ENCODE measurements at regions not wholly inside any gene's neighbourhood (a gene's known extent, or its start where the extent isn't known, plus 50 kb on each side); places are given as distances from the start of the nearest gene placed in this dataset.

DNA sequence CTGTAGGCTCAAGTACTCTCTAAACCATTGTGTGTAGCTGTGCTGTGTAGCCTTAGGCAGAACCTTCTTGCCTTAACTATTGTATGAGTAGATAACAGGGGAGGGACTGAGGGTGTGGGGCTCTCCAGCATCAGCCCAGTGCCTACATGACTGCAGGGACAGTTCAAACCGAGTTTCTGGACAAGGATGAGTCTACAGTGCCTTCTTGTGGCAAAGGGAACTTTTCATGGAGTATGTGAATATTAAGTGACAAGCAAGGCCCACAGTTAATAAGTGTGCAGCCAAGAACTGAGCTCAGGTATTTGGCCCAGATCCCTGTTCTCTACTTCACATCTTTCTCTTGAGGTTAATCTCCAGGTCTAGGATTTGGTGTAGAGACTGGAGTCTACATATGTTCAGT lies 424.4 kb upstream of the LARGE1 start:
- Mint-ChIP-seq H3K4me3 (no peak overlapping the region), H3K4me1 (peaks cover 2% of the 10 kb centered on the region), H3K9me3 (no peaks in the 10 kb centered on the region), H3K27ac (no peak overlapping the region), H3K36me3 (no peaks in the 10 kb centered on the region), H3K27me3 (ENCODE audit: insufficient read depth, low read depth) (no peaks in the 10 kb centered on the region)
- no peak overlapping the region for H3K4me3 ChIP-seq
- no peaks in the 10 kb centered on the region for H4K20me1 ChIP-seq (ENCODE audit: low read depth)
- peaks cover 14% of the 10 kb centered on the region for H3K4me1 ChIP-seq
- no peak overlapping the region for H3K4me2 ChIP-seq
- H3K27ac ChIP-seq: no peak overlapping the region
- H3F3A ChIP-seq (ENCODE audit: low read depth): peaks cover 12% of the 10 kb centered on the region
- no peaks in the 10 kb centered on the region for H3K9me3 ChIP-seq (ENCODE audit: low read depth)
- H3K36me3 ChIP-seq: no peaks in the 10 kb centered on the region
- H3K9ac ChIP-seq: no peak overlapping the region
- TF ChIP-seq, protein P1, sequence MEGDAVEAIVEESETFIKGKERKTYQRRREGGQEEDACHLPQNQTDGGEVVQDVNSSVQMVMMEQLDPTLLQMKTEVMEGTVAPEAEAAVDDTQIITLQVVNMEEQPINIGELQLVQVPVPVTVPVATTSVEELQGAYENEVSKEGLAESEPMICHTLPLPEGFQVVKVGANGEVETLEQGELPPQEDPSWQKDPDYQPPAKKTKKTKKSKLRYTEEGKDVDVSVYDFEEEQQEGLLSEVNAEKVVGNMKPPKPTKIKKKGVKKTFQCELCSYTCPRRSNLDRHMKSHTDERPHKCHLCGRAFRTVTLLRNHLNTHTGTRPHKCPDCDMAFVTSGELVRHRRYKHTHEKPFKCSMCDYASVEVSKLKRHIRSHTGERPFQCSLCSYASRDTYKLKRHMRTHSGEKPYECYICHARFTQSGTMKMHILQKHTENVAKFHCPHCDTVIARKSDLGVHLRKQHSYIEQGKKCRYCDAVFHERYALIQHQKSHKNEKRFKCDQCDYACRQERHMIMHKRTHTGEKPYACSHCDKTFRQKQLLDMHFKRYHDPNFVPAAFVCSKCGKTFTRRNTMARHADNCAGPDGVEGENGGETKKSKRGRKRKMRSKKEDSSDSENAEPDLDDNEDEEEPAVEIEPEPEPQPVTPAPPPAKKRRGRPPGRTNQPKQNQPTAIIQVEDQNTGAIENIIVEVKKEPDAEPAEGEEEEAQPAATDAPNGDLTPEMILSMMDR (IDR thresholded peaks at IDR 0.05): peak; percentile 21
- no peak for TF ChIP-seq EZH2 (IDR thresholded peaks at IDR 0.05)
- no peaks in the 10 kb centered on the region for H3K27me3 ChIP-seq
- no peaks in the 10 kb centered on the region for H3K79me2 ChIP-seq (ENCODE audit: low read depth)
- H2AFZ ChIP-seq (replicated peaks): no peak overlapping the region
- DNase-seq (ENCODE audit: low spot score): peak; percentile 13

GRCh38 chr22:34354071-34354817 lies 434.0 kb upstream of the LARGE1 start:
- H3K27ac Mint-ChIP-seq: no peak overlapping the region
- no peak overlapping the region for H3K4me3 ChIP-seq
- TF ChIP-seq EZH2 (IDR thresholded peaks at IDR 0.05): no peak
- TF ChIP-seq, protein P1 (IDR thresholded peaks at IDR 0.05): no peak
- TF ChIP-seq EZH2phosphoT487 (IDR thresholded peaks at IDR 0.05): no peak
- H3K4me1 ChIP-seq: no peaks in the 10 kb centered on the region
- no peaks in the 10 kb centered on the region for H3K4me1 Mint-ChIP-seq
- no peak overlapping the region for H3K27ac ChIP-seq
- no peak overlapping the region for H3K9ac ChIP-seq
- H3K4me3 Mint-ChIP-seq: no peak overlapping the region
- peaks cover 2% of the 10 kb centered on the region for H3K27me3 Mint-ChIP-seq (ENCODE audit: insufficient read depth, low read depth)
- no peaks in the 10 kb centered on the region for H3K27me3 ChIP-seq
- DNase-seq (ENCODE audit: low spot score): no peak
- H3K36me3 Mint-ChIP-seq: no peaks in the 10 kb centered on the region
- no peaks in the 10 kb centered on the region for H4K20me1 ChIP-seq (ENCODE audit: low read depth)
- H3F3A ChIP-seq (ENCODE audit: low read depth): no peaks in the 10 kb centered on the region
- H2AFZ ChIP-seq (replicated peaks): no peak overlapping the region
- H3K9me3 ChIP-seq (ENCODE audit: low read depth): no peaks in the 10 kb centered on the region
- no peaks in the 10 kb centered on the region for H3K36me3 ChIP-seq
- no peaks in the 10 kb centered on the region for H3K79me2 ChIP-seq (ENCODE audit: low read depth)
- no peak overlapping the region for H3K4me2 ChIP-seq
- H3K9me3 Mint-ChIP-seq: no peaks in the 10 kb centered on the region

GRCh38 chr22:34356481-34356880 lies 436.2 kb upstream of the LARGE1 start:
- no peaks in the 10 kb centered on the region for H3K4me1 Mint-ChIP-seq
- no peak overlapping the region for H3K4me3 Mint-ChIP-seq
- Histone ChIP-seq H3K9me3 (ENCODE audit: low read depth) (no peaks in the 10 kb centered on the region), H3F3A (ENCODE audit: low read depth) (no peaks in the 10 kb centered on the region), H4K20me1 (ENCODE audit: low read depth) (no peaks in the 10 kb centered on the region), H3K36me3 (no peaks in the 10 kb centered on the region), H3K4me1 (no peaks in the 10 kb centered on the region), H3K79me2 (ENCODE audit: low read depth) (no peaks in the 10 kb centered on the region), H3K4me2 (no peak overlapping the region), H3K27me3 (no peaks in the 10 kb centered on the region), H3K4me3 (no peak overlapping the region), H2AFZ (replicated peaks) (no peak overlapping the region), H3K27ac (no peak overlapping the region), H3K9ac (no peak overlapping the region)
- H3K27me3 Mint-ChIP-seq (ENCODE audit: insufficient read depth, low read depth): no peaks in the 10 kb centered on the region
- H3K36me3 Mint-ChIP-seq: no peaks in the 10 kb centered on the region
- no peak for DNase-seq (ENCODE audit: low spot score)
- no peak overlapping the region for H3K27ac Mint-ChIP-seq
- no peak for TF ChIP-seq EZH2phosphoT487 (IDR thresholded peaks at IDR 0.05)
- no peak for TF ChIP-seq EZH2 (IDR thresholded peaks at IDR 0.05)
- TF ChIP-seq, protein P1 (IDR thresholded peaks at IDR 0.05): no peak
- no peaks in the 10 kb centered on the region for H3K9me3 Mint-ChIP-seq
